ENCODE measurements at regions not wholly inside any gene's neighbourhood (a gene's known extent, or its start where the extent isn't known, plus 50 kb on each side); places are given as distances from the start of the nearest gene placed in this dataset.

GRCh38 chr2:171225302-171225980 lies 64.7 kb upstream of the TLK1 start:
- DNase-seq, result no peak

DNA sequence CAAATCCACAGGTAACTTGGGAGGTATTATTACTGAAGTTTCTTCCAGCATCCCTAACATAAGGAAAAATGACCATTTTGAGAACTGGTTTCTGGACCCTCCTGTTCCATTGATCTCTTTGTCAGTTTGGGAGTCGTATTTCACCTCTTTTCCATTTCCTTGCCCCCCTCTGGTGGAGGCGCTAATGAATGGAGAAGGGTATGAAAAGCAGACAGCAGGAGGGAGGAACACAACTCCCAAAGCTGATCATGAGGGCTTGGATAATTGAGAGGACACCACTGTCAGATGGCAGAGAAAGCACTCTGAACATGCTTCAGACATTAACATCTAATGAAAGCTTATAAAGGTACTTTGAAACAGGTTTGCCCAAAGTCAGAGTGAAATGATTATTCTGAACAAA lies 56.6 kb upstream of the TLK1 start:
- DNase-seq, result no peak

DNA sequence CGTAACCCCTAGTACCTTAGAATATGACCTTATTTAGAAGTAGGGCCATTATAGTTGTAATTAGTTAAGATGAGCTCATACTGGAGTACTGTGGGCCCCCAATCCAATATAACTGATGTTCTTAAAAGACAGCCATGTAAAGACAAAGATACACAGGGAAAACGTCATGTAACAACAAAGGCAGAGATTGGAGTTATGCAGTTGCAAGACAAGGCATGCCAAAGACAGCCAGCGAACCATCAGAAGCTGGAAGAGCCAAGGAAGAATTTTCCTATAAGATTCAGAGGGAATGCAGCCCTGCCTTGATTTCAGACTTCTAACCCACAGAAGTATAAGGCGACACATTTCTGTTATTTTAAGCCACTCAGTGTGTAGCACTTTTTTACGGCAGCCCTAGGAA lies 55.9 kb upstream of the TLK1 start:
- no peak for DNase-seq

DNA sequence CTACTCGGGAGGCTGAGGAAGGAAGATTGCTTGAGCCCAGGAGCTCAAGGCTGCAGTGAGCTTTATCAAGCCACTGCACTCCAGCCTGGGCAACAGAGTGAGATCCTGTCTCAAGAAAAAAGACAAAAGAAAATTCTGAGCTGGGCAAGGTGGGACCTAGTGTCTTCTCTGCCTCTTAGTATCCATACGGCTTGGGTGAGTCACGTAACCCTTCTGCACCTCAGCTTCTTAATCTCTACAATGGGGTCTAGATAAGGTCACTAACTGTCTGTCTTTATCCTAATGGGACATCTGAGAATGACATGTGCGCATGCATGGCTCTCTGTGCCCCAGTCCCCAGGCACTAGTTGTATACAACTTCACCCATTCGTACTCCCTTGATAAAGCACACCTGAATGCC lies 53.4 kb upstream of the TLK1 start:
- DNase-seq, result no peak

DNA sequence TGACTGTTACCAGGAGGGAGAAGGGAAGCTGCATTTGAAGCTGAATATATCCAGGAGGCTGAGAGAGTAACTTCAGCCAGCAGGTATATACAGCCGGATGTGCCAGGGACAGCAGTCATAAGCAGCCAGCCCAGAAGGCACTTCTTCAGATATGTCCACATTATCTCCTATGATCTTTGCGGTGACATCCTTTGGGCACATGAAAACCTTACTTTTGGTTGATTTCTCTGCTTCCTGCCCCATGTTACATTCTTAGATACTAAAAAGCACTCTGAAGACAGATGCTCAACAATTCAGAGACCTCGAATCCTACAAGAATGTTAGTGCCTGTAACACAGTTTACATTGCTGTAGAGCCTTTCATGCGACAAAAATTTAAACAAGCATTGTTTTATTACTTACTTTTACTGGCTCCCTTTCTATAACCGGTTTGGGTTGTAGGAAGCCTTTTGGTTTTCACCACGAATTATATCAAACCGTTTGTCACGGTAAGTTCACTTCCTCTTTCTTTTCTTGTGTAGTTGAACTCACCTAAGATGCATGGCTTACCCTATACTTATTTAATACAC lies 50.3 kb upstream of the TLK1 start:
- peak; percentile 16 for DNase-seq
